ENCODE measurements at regions not wholly inside any gene's neighbourhood (a gene's known extent, or its start where the extent isn't known, plus 50 kb on each side); places are given as distances from the start of the nearest gene placed in this dataset.
"Not testable (repeated sequence)": the region's sequence is repeated elsewhere in the genome, so short reads cannot be mapped to it uniquely, and the experiment has no call there.

DNA sequence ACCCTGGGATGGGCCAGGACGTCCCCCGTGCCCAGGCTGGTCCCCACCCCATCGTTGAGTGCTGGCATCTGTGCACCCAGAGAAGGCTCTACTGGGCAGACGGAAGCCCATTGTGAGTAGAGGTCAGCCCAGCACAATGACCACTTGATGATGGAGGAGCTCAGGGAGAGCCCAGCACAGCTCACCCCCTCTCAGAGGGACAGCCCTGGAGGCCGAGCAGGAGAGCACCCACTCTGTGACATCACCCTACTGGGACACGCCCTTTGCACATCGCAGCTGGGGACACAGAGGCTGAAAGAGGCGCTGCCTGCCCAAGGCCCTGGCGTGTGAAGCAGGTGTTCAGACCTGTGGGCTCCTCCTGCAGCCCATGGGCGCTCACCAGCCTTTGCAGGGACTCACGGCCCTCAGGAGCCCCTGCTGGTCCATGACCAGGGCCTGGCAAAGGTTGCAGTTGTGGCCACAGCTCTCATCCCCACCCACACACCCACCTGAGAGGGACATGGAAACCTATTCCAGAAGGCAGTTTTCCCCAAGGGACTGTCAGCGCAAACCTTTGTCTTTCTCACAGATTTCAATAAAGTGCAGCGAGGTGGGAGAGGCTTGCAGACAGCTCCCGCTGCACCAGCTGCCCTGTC lies 67.2 kb upstream of the PPP2R2D start:
- CTCF ChIA-PET, result no interaction called here
- H3K36me3 Mint-ChIP-seq (ENCODE audit: insufficient read depth, unreplicated experiment), result no peaks in the 10 kb centered on the region

DNA sequence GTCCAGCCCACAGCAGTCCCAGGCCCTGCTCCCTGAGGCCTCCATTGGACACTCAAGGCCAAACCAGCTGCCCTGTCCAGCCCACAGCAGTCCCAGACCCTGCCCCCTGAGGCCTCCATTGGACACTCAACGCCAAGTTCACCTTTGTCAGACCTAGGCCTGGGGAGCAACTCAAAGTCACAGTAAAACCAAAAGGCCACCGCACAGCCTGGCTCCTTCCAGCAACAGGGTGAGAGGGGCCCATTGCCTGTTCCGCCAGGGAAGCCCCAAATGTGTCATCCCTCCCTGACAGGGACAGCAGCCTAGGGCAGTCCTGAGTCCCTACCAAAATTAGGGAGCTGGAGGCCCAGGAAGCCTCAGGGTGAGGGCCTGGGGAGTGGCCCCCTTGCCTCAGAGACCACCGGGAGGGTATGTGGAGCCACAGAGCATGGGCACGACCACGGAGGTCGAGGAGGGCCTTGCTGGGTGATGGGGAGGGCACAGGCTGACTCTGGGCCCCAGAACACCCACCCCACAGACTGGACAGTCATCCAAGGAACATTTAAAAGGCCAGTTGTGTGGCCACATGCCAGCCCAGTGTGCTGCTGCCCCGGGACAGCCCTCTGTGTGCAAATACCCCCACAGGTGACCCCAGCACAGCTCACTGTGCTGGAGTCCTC lies 66.5 kb upstream of the PPP2R2D start:
- Mint-ChIP-seq H3K4me3 (ENCODE audit: low read depth, unreplicated experiment) (no peak overlapping the region), H3K27ac (ENCODE audit: unreplicated experiment) (no peak overlapping the region)
- DNase-seq, result no peak

More for the DNA sequence above, 67.2 kb upstream of the PPP2R2D start:
- Mint-ChIP-seq H3K4me3 (ENCODE audit: low read depth, unreplicated experiment) (no peak overlapping the region), H3K9me3 (ENCODE audit: low read depth, unreplicated experiment) (no peaks in the 10 kb centered on the region), H3K27ac (ENCODE audit: unreplicated experiment) (no peak overlapping the region), H3K27me3 (ENCODE audit: unreplicated experiment) (peaks cover 41% of the 10 kb centered on the region), H3K4me1 (ENCODE audit: low read depth, unreplicated experiment) (no peaks in the 10 kb centered on the region)
- no TSS peak for BruUV-seq (replicated peaks)
- intact Hi-C loops (cut with micrococcal nuclease; ENCODE audit: unreplicated experiment), result no loop called here
- TF ChIP-seq, protein P1, sequence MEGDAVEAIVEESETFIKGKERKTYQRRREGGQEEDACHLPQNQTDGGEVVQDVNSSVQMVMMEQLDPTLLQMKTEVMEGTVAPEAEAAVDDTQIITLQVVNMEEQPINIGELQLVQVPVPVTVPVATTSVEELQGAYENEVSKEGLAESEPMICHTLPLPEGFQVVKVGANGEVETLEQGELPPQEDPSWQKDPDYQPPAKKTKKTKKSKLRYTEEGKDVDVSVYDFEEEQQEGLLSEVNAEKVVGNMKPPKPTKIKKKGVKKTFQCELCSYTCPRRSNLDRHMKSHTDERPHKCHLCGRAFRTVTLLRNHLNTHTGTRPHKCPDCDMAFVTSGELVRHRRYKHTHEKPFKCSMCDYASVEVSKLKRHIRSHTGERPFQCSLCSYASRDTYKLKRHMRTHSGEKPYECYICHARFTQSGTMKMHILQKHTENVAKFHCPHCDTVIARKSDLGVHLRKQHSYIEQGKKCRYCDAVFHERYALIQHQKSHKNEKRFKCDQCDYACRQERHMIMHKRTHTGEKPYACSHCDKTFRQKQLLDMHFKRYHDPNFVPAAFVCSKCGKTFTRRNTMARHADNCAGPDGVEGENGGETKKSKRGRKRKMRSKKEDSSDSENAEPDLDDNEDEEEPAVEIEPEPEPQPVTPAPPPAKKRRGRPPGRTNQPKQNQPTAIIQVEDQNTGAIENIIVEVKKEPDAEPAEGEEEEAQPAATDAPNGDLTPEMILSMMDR (IDR thresholded peaks at IDR 0.05; ENCODE audit: unreplicated experiment), result no peak
- DNase-seq, result no peak

DNA sequence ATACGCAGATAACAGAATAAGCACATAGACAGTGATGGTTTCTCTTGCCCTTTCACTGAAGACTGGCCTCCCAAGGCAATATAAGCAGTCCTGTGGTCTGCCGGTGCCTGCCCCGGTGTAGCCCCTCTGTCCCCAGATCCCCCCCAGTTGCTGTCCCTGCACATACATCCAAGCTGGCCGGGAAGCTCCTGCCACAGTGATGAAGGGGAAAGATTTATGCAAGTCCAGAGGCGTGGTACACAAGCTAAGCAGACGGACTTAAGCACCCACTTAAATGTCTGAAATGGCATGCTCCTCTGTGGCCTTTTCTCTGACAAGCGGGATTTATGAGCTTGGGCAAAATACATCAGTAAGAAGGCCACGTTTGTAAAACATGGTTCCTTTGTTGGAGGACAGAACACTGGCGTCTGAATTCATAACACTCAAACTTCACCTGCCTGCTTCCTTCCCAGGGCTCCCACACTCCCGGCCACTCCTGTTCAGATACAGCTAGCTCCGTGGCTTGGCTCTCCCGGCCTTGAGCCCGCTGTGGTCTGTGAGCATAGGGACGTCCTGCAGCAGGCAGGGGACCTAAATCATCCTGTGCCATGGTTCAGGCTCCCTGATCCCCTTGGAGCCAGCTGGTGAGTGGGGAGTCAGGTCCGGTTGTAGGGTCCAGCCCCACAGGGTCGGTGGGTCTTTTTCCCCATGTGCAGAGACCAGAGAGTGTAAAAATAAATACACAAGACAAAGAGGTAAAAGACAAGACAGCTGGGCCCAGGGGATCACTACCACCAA lies 61.7 kb upstream of the PPP2R2D start:
- H3K36me3 Mint-ChIP-seq (ENCODE audit: insufficient read depth, unreplicated experiment), result no peaks in the 10 kb centered on the region
- no TSS peak for BruUV-seq (replicated peaks)
- H3K4me3 Mint-ChIP-seq (ENCODE audit: low read depth, unreplicated experiment), result no peak overlapping the region
- CTCF ChIA-PET, result no interaction called here
- intact Hi-C loops (cut with micrococcal nuclease; ENCODE audit: unreplicated experiment), result no loop called here
- H3K4me1 Mint-ChIP-seq (ENCODE audit: low read depth, unreplicated experiment), result no peaks in the 10 kb centered on the region
- H3K9me3 Mint-ChIP-seq (ENCODE audit: low read depth, unreplicated experiment), result no peaks in the 10 kb centered on the region
- no peak for DNase-seq
- no peaks in the 10 kb centered on the region for H3K27me3 Mint-ChIP-seq (ENCODE audit: unreplicated experiment)
- H3K27ac Mint-ChIP-seq (ENCODE audit: unreplicated experiment), result no peak overlapping the region
- TF ChIP-seq, protein P1 (IDR thresholded peaks at IDR 0.05; ENCODE audit: unreplicated experiment), result no peak

More for the DNA sequence above, 66.5 kb upstream of the PPP2R2D start:
- Mint-ChIP-seq H3K9me3 (ENCODE audit: low read depth, unreplicated experiment) (no peaks in the 10 kb centered on the region), H3K36me3 (ENCODE audit: insufficient read depth, unreplicated experiment) (no peaks in the 10 kb centered on the region), H3K27me3 (ENCODE audit: unreplicated experiment) (peaks cover 34% of the 10 kb centered on the region), H3K4me1 (ENCODE audit: low read depth, unreplicated experiment) (no peaks in the 10 kb centered on the region)
- CTCF ChIA-PET, result no interaction called here
- intact Hi-C loops (cut with micrococcal nuclease; ENCODE audit: unreplicated experiment), result no loop called here
- BruUV-seq (replicated peaks), result no TSS peak
- TF ChIP-seq, protein P1 (IDR thresholded peaks at IDR 0.05; ENCODE audit: unreplicated experiment), result no peak

DNA sequence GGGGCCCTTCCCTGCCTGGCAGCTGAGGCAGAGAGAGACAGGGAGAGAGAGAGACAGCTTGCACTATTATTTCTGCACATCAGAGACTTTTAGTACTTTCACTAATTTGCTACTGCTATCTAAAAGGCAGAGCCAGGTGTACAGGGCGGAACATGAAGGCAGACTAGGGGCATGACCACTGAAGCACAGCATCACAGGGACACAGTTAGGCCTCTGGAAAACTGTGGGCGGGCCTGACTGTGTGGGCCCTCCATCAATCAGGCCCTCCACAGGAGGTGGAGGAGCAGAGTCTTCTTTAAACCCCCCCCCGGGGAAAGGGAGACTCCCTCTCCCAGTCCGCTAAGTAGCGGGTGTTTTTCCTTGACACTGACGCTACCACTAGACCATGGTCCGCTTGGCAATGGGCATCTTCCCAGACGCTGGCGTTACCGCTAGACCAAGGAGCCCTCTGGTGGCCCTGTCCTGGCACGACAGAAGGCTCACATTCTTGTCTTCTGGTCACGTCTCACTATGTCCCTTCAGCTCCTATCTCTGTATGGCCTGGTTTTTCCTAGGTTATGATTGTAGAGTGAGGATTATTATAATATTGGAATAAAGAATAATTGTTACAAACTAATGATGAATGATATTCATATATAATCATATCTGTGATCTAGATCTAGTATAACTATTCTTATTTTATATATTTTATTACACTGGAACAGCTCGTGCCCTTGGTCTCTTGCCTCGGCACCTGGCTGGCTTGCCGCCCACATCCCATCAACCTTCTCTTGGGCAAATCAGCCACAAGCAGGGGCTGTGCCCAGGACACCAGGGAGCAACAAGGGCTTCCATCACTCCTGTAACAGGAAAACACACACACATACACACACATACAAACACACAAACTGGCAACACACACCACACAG lies 60.7 kb upstream of the PPP2R2D start:
- intact Hi-C loops (cut with micrococcal nuclease; ENCODE audit: unreplicated experiment); H3K27me3 Mint-ChIP-seq (ENCODE audit: unreplicated experiment); H3K4me1 Mint-ChIP-seq (ENCODE audit: low read depth, unreplicated experiment); H3K27ac Mint-ChIP-seq (ENCODE audit: unreplicated experiment); BruUV-seq (replicated peaks); H3K36me3 Mint-ChIP-seq (ENCODE audit: insufficient read depth, unreplicated experiment); H3K4me3 Mint-ChIP-seq (ENCODE audit: low read depth, unreplicated experiment); H3K9me3 Mint-ChIP-seq (ENCODE audit: low read depth, unreplicated experiment): not testable (repeated sequence)
- peak; percentile 60 for DNase-seq
- CTCF ChIA-PET, result interaction anchor here (0.7 kb wide), 1 partner anchor 289 kb away, joined by 3 read pairs; no protein-coding TSS in a partner anchor
- TF ChIP-seq, protein P1 (IDR thresholded peaks at IDR 0.05; ENCODE audit: unreplicated experiment), result peak; percentile 48

Measured in Calu3 (cell line).